ENCODE measurements at regions not wholly inside any gene's neighbourhood (a gene's known extent, or its start where the extent isn't known, plus 50 kb on each side); places are given as distances from the start of the nearest gene placed in this dataset.

DNA sequence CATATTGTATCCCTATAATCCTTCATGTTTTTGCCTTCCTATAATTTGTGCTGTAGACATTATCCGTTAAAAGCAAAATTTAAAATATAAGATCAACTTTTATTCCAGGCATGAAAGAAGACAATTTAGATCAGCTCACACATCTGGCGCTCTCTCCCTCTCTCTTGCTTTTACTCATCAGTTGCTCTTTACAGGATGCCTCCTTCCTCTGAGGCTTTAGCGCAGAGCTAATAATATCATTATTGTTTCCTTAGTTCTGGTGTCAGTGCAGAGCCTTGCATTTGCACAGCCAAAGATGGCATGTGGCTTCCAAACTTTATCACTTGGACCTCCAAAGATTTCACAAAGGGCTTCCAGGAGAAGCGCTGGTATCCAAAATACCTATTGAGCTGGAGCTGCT, 295.1 kb downstream of the FGF9 start:
- Histone ChIP-seq H3K9me3 (ENCODE audit: control insufficient read depth in 1 of 2, low read length in 2 of 2) (peaks cover 0 to 8% of the 10 kb centered on the region in 2 donors), H3K4me3 (ENCODE audit: low read depth in 1 of 2, low read length in 2 of 2) (no peak overlapping the region), H3K4me1 (ENCODE audit: control insufficient read depth in 1 of 2, insufficient read depth in 2 of 2, low read length in 2 of 2) (peaks cover 0 to 2% of the 10 kb centered on the region in 2 donors), H3K36me3 (ENCODE audit: control insufficient read depth in 1 of 2, insufficient read depth in 2 of 2, low read length in 2 of 2) (no peaks in the 10 kb centered on the region), H3K27ac (ENCODE audit: low read length) (no peak overlapping the region), H3K27me3 (ENCODE audit: low read depth, low read length) (no peaks in the 10 kb centered on the region)

DNA sequence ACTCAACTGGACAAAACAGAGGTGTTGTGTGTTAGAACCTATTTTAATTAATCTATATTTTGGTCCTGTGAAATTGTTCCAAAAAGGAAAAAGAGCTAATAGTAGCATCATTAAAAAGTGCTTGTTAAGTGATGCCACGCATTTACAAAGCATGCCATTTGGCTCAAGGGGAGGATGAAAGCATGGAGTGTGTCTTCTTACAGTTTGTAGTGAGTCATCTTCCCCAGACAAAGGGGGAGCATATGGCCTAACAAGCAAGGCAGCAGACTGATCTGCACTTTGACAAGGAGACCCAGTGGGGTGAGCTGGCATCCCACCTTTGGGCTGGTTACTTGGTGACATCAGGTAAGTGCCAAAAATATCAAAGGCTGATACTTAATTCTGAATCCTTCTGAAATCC, 297.0 kb downstream of the FGF9 start:
- no peak overlapping the region for H3K27ac ChIP-seq (ENCODE audit: low read length)
- H3K27me3 ChIP-seq (ENCODE audit: low read depth, low read length): no peaks in the 10 kb centered on the region
- H3K4me3 ChIP-seq (ENCODE audit: low read depth in 1 of 2, low read length in 2 of 2): no peak overlapping the region
- peaks cover 0 to 10% of the 10 kb centered on the region in 2 donors for H3K4me1 ChIP-seq (ENCODE audit: control insufficient read depth in 1 of 2, insufficient read depth in 2 of 2, low read length in 2 of 2)
- H3K36me3 ChIP-seq (ENCODE audit: control insufficient read depth in 1 of 2, insufficient read depth in 2 of 2, low read length in 2 of 2): no peaks in the 10 kb centered on the region
- no peaks in the 10 kb centered on the region for H3K9me3 ChIP-seq (ENCODE audit: control insufficient read depth in 1 of 2, low read length in 2 of 2)

- Histone ChIP-seq H3K36me3 (ENCODE audit: control insufficient read depth in 1 of 2, insufficient read depth in 2 of 2, low read length in 2 of 2) (no peaks in the 10 kb centered on the region), H3K4me1 (ENCODE audit: control insufficient read depth in 1 of 2, insufficient read depth in 2 of 2, low read length in 2 of 2) (peaks cover 0 to 10% of the 10 kb centered on the region in 2 donors), H3K27ac (ENCODE audit: low read length) (no peak overlapping the region), H3K4me3 (ENCODE audit: low read depth in 1 of 2, low read length in 2 of 2) (no peak overlapping the region), H3K27me3 (ENCODE audit: low read depth, low read length) (no peaks in the 10 kb centered on the region), H3K9me3 (ENCODE audit: control insufficient read depth in 1 of 2, low read length in 2 of 2) (no peaks in the 10 kb centered on the region)
Observed at GRCh38 chr13:21970172-21970571, 299.3 kb downstream of the FGF9 start.

DNA sequence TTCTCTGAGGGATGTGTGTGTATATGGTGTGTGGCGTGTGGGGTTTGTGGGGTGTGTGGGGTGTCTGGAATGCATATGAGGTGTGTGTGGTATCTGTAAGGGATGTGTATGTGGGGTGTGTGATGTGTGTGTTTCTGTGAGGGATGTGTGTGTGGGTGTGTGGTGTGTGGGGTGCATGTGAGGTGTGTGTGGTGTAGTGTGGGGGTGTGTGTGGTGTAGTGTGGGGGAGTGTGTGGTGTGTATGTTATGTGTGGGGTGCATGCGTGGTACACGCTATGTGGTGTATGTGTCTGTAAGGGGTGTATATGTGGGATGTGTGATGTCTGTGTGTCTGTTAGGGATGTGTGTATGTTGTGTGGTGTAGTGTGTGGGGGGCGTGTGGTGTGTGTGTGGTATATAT, 300.0 kb downstream of the FGF9 start:
- no peaks in the 10 kb centered on the region for H3K36me3 ChIP-seq (ENCODE audit: control insufficient read depth in 1 of 2, insufficient read depth in 2 of 2, low read length in 2 of 2)
- H3K27me3 ChIP-seq (ENCODE audit: low read depth, low read length): no peaks in the 10 kb centered on the region
- H3K27ac ChIP-seq (ENCODE audit: low read length): no peak overlapping the region
- H3K4me3 ChIP-seq (ENCODE audit: low read depth in 1 of 2, low read length in 2 of 2): no peak overlapping the region
- peaks cover 0 to 10% of the 10 kb centered on the region in 2 donors for H3K4me1 ChIP-seq (ENCODE audit: control insufficient read depth in 1 of 2, insufficient read depth in 2 of 2, low read length in 2 of 2)
- H3K9me3 ChIP-seq (ENCODE audit: control insufficient read depth in 1 of 2, low read length in 2 of 2): no peaks in the 10 kb centered on the region

GRCh38 chr13:21971662-21972621, 301.1 kb downstream of the FGF9 start:
- Histone ChIP-seq H3K27me3 (ENCODE audit: low read depth, low read length) (no peaks in the 10 kb centered on the region), H3K27ac (ENCODE audit: low read length) (no peak overlapping the region), H3K4me3 (ENCODE audit: low read depth in 1 of 2, low read length in 2 of 2) (no peak overlapping the region)

DNA sequence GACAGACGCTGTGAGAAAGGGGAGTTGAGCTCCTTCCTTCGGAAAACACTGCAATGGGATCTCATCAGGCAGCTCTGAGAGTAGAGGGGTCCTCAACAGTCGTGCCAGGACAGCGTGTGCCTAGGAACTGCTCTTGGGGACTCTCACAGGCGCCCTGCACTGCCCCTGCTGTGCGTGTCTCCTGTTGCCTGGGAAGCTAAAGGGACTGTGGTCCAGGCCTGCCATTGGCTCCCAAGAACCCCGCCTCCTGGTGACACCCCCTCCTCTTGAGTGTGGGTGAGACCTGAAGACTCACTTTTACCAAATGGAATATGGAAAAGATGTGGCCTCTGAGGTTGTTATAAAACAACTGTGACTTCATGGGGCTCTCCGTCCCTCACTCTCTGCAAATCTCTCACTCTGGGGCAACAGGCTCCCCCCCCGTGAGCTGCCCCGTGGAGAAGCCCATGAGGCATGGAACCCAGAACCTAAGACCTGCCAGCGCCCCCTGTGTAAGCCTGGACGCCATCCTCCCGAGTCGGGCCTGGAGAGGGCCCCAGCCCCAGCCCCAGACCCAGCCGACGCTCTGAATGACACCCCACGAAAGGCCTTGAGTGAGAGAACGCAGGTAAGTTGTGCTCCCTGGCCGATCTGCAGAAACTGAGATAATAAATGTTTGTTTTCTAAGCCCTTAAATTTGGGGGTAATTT, 302.7 kb downstream of the FGF9 start:
- Histone ChIP-seq H3K9me3 (ENCODE audit: control insufficient read depth in 1 of 2, low read length in 2 of 2) (no peaks in the 10 kb centered on the region), H3K4me1 (ENCODE audit: control insufficient read depth in 1 of 2, insufficient read depth in 2 of 2, low read length in 2 of 2) (peaks cover 0 to 10% of the 10 kb centered on the region in 2 donors)

More at GRCh38 chr13:21971662-21972621, 301.1 kb downstream of the FGF9 start:
- Histone ChIP-seq H3K36me3 (ENCODE audit: control insufficient read depth in 1 of 2, insufficient read depth in 2 of 2, low read length in 2 of 2) (no peaks in the 10 kb centered on the region), H3K4me1 (ENCODE audit: control insufficient read depth in 1 of 2, insufficient read depth in 2 of 2, low read length in 2 of 2) (peaks cover 0 to 10% of the 10 kb centered on the region in 2 donors), H3K9me3 (ENCODE audit: control insufficient read depth in 1 of 2, low read length in 2 of 2) (no peaks in the 10 kb centered on the region)

GRCh38 chr13:21974741-21975140, 303.9 kb downstream of the FGF9 start:
- Histone ChIP-seq H3K4me1 (ENCODE audit: control insufficient read depth in 1 of 2, insufficient read depth in 2 of 2, low read length in 2 of 2) (peaks cover 0 to 8% of the 10 kb centered on the region in 2 donors), H3K4me3 (ENCODE audit: low read depth in 1 of 2, low read length in 2 of 2) (no peak overlapping the region), H3K27me3 (ENCODE audit: low read depth, low read length) (no peaks in the 10 kb centered on the region)

More for the DNA sequence above, 302.7 kb downstream of the FGF9 start:
- H3K27me3 ChIP-seq (ENCODE audit: low read depth, low read length): no peaks in the 10 kb centered on the region
- H3K27ac ChIP-seq (ENCODE audit: low read length): no peak overlapping the region
- no peaks in the 10 kb centered on the region for H3K36me3 ChIP-seq (ENCODE audit: control insufficient read depth in 1 of 2, insufficient read depth in 2 of 2, low read length in 2 of 2)
- H3K4me3 ChIP-seq (ENCODE audit: low read depth in 1 of 2, low read length in 2 of 2): no peak overlapping the region

DNA sequence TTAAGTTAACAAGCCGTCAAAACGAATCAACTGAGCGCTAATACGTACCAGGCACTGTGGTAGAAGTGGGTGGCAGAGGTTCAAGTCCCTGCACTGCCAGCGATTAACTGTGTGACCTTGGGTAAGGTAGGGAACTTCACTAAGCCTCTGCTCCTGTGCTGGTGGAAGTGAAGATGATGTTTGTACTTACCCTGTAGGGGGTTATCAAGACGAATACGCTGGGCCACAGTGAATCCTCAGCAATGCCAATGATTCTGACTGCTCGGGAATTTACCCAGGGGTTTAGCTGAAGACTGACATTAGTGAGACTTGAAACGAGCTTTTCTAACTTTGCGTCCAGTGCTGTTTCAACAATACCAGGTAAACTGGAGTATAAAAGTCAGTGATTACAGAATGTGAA, 305.3 kb downstream of the FGF9 start:
- H3K36me3 ChIP-seq (ENCODE audit: control insufficient read depth in 1 of 2, insufficient read depth in 2 of 2, low read length in 2 of 2): no peaks in the 10 kb centered on the region
- H3K4me1 ChIP-seq (ENCODE audit: control insufficient read depth in 1 of 2, insufficient read depth in 2 of 2, low read length in 2 of 2): peaks cover 0 to 8% of the 10 kb centered on the region in 2 donors
- H3K27me3 ChIP-seq (ENCODE audit: low read depth, low read length): no peaks in the 10 kb centered on the region
- no peaks in the 10 kb centered on the region for H3K9me3 ChIP-seq (ENCODE audit: control insufficient read depth in 1 of 2, low read length in 2 of 2)
- H3K4me3 ChIP-seq (ENCODE audit: low read depth in 1 of 2, low read length in 2 of 2): no peak overlapping the region
- H3K27ac ChIP-seq (ENCODE audit: low read length): no peak overlapping the region

More at GRCh38 chr13:21974741-21975140, 303.9 kb downstream of the FGF9 start:
- H3K27ac ChIP-seq (ENCODE audit: low read length): no peak overlapping the region
- no peaks in the 10 kb centered on the region for H3K36me3 ChIP-seq (ENCODE audit: control insufficient read depth in 1 of 2, insufficient read depth in 2 of 2, low read length in 2 of 2)
- H3K9me3 ChIP-seq (ENCODE audit: control insufficient read depth in 1 of 2, low read length in 2 of 2): no peaks in the 10 kb centered on the region

DNA sequence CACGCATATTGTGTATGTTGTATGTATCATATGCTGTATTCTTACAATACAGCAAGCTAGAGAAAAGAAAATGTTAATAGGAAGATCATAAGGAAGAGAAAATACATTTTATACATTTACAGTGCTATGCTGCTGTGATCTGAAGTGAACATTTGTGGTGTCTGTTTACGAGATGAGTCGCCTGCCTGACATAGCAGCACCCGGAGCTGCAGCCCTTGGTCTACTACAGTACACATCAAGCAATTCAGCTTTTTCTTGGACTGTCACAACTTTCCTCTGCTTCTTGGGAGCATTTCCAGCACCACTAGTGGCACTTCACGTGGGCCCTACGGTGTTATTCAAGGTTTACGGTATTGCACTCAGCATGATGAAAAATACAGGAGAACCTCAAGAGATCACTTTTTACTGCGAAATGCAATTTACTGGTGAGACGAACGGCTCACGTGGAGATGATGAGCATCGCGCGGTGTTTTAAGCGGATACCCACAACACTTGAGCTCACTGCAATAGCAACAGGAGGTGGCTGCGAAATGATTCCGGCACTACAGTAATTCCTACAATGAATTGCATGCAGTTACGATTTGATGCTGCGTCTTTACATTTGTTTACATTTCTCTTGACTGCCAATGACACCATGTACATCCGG, 308.4 kb downstream of the FGF9 start:
- H3K27me3 ChIP-seq (ENCODE audit: low read depth, low read length): no peaks in the 10 kb centered on the region
- no peak overlapping the region for H3K4me3 ChIP-seq (ENCODE audit: low read depth in 1 of 2, low read length in 2 of 2)
- no peaks in the 10 kb centered on the region for H3K4me1 ChIP-seq (ENCODE audit: control insufficient read depth in 1 of 2, insufficient read depth in 2 of 2, low read length in 2 of 2)
- no peak overlapping the region for H3K27ac ChIP-seq (ENCODE audit: low read length)
- no peaks in the 10 kb centered on the region for H3K9me3 ChIP-seq (ENCODE audit: control insufficient read depth in 1 of 2, low read length in 2 of 2)
- H3K36me3 ChIP-seq (ENCODE audit: control insufficient read depth in 1 of 2, insufficient read depth in 2 of 2, low read length in 2 of 2): no peaks in the 10 kb centered on the region

DNA sequence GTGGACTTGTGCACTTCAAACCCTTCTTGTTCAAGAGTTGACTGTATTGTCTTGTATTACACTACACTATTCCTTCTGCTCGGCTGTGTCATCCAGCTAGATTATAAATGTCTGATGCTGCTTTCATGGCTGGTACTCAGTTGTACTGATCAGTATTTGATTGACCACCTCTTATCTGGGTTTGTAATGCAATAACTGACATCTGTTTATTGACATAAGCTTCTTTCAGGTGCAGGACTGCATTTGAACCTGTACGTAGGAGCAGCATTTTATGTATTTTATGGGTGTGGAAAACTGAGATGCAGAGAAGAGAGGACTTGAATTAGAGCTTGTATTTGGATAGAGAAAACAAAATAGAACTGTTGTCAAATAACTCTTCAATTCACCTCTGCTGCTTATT, 309.2 kb downstream of the FGF9 start:
- Histone ChIP-seq H3K36me3 (ENCODE audit: control insufficient read depth in 1 of 2, insufficient read depth in 2 of 2, low read length in 2 of 2) (no peaks in the 10 kb centered on the region), H3K27me3 (ENCODE audit: low read depth, low read length) (no peaks in the 10 kb centered on the region), H3K9me3 (ENCODE audit: control insufficient read depth in 1 of 2, low read length in 2 of 2) (no peaks in the 10 kb centered on the region), H3K4me3 (ENCODE audit: low read depth in 1 of 2, low read length in 2 of 2) (no peak overlapping the region), H3K4me1 (ENCODE audit: control insufficient read depth in 1 of 2, insufficient read depth in 2 of 2, low read length in 2 of 2) (no peaks in the 10 kb centered on the region), H3K27ac (ENCODE audit: low read length) (no peak overlapping the region)

DNA sequence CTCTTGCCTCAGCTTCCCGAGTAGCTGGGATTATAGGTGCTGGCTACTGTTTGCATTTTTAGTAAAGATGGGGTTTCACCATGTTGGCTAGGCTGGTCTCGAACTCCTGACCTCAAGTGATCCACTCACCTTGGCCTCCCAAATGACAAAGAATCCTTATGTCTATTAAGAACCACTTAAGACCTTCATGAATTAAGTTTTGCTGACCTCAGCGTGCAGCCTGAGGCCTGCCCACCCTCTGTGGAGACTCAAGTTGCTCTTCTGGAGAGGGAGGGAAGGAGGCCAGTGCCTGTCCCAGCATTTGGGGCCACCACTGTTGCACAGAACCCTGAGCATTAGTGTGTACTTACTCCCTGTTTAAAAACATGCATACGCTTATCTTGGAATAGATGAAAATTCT, 313.3 kb downstream of the FGF9 start:
- H3K27me3 ChIP-seq (ENCODE audit: low read depth, low read length): no peaks in the 10 kb centered on the region
- H3K4me1 ChIP-seq (ENCODE audit: control insufficient read depth in 1 of 2, insufficient read depth in 2 of 2, low read length in 2 of 2): no peaks in the 10 kb centered on the region
- no peak overlapping the region for H3K27ac ChIP-seq (ENCODE audit: low read length)
- no peak overlapping the region for H3K4me3 ChIP-seq (ENCODE audit: low read depth in 1 of 2, low read length in 2 of 2)
- H3K36me3 ChIP-seq (ENCODE audit: control insufficient read depth in 1 of 2, insufficient read depth in 2 of 2, low read length in 2 of 2): no peaks in the 10 kb centered on the region
- H3K9me3 ChIP-seq (ENCODE audit: control insufficient read depth in 1 of 2, low read length in 2 of 2): no peaks in the 10 kb centered on the region
